ENCODE measurements at regions not wholly inside any gene's neighbourhood (a gene's known extent, or its start where the extent isn't known, plus 50 kb on each side); places are given as distances from the start of the nearest gene placed in this dataset.

DNA sequence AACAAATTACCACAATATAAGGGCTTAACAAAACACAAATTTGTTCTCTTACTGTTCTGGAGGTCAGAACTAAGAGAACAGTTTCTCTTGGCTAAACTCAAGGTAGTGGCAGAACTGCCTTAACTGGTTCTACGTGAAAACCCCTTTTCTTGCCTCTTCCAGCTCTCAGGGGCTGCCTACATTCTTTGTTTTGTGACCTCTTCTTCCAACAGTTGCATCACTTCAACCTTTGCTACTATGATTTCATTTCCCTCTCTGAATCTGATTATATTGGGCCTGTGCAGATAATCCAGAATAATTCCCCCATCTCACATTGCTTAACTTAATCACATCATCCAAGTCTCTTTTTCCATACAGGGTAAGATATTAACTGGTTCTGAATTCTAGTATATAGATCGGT is 624.6 kb downstream of the ZPLD1 start:
- H3K27ac ChIP-seq: no peak overlapping the region
- TF ChIP-seq ZFX (IDR thresholded peaks at IDR 0.05; ENCODE audit: borderline replicate concordance): no peak
- TF ChIP-seq, protein P1, sequence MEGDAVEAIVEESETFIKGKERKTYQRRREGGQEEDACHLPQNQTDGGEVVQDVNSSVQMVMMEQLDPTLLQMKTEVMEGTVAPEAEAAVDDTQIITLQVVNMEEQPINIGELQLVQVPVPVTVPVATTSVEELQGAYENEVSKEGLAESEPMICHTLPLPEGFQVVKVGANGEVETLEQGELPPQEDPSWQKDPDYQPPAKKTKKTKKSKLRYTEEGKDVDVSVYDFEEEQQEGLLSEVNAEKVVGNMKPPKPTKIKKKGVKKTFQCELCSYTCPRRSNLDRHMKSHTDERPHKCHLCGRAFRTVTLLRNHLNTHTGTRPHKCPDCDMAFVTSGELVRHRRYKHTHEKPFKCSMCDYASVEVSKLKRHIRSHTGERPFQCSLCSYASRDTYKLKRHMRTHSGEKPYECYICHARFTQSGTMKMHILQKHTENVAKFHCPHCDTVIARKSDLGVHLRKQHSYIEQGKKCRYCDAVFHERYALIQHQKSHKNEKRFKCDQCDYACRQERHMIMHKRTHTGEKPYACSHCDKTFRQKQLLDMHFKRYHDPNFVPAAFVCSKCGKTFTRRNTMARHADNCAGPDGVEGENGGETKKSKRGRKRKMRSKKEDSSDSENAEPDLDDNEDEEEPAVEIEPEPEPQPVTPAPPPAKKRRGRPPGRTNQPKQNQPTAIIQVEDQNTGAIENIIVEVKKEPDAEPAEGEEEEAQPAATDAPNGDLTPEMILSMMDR (IDR thresholded peaks at IDR 0.05): no peak

DNA sequence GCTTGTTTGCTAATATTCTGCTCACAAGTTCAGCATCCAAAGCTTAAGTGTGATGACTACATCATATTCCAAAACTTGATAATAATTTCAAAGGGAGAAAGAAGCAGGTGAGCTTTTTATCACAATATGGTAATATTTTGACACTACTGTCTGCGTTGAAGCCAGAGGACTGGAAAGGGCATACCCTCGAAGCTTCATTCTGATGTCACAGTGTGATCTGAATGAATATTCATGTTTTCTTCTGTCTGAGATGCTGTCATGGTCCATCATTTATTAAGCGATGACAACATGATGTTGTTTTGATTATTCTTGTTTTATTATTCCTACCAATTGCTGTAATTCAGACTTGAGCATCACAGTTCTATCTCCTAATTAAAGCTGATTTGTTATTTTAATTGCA is 625.4 kb downstream of the ZPLD1 start:
- H3K27ac ChIP-seq: no peak overlapping the region
- TF ChIP-seq ZFX (IDR thresholded peaks at IDR 0.05; ENCODE audit: borderline replicate concordance): no peak
- TF ChIP-seq, protein P1 (IDR thresholded peaks at IDR 0.05): no peak

GRCh38 chr3:103067963-103068362 is 633.1 kb downstream of the ZPLD1 start:
- H3K27ac ChIP-seq: no peak overlapping the region
- TF ChIP-seq, protein P1 (IDR thresholded peaks at IDR 0.05): no peak
- TF ChIP-seq ZFX (IDR thresholded peaks at IDR 0.05; ENCODE audit: borderline replicate concordance): no peak

- TF ChIP-seq, protein P1 (IDR thresholded peaks at IDR 0.05): no peak
- TF ChIP-seq ZFX (IDR thresholded peaks at IDR 0.05; ENCODE audit: borderline replicate concordance): no peak
- no peak overlapping the region for H3K27ac ChIP-seq
Measured at GRCh38 chr3:103075282-103075681, 640.5 kb downstream of the ZPLD1 start.

DNA sequence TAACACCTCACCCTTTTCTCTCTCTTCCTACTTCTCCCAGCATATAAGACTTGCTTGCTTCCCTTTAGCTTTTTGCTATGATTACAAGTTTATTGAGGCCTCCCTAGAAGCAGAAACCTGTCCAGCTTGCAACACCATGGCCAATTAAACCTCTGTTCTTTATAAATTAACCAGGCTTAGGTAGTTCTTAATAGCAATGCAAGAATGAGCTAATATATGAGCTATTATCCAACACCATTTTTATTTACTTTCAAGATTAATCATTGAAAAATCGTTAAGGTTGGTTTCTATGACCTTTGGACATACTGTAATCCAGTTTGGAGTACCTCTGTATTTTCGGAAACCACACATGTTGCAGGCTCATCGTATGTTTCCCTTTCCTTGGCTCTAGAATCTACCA is 643.1 kb downstream of the ZPLD1 start:
- no peak for TF ChIP-seq ZFX (IDR thresholded peaks at IDR 0.05; ENCODE audit: borderline replicate concordance)
- TF ChIP-seq, protein P1 (IDR thresholded peaks at IDR 0.05): no peak

DNA sequence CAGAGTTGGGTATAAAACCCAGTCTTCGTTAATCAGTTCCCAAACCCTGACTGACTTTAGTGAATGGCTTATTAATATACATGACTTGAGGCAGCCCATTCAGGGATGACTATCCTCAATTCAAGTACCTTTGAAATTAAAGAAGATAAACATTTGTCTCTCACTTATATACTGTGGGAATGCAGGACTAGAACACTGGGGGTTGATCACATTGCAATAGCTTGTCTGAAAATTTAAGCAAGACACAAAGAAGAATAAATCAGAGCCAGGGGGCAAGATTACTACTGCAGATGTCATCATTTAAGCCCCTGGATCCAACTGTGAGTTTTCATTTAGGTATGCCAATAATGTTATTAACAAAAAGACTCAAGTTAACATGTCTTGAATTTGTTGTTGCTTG is 647.7 kb downstream of the ZPLD1 start:
- TF ChIP-seq ZFX (IDR thresholded peaks at IDR 0.05; ENCODE audit: borderline replicate concordance): no peak
- TF ChIP-seq, protein P1 (IDR thresholded peaks at IDR 0.05): no peak
- H3K27ac ChIP-seq: no peak overlapping the region

More for the DNA sequence above, 643.1 kb downstream of the ZPLD1 start:
- no peak overlapping the region for H3K27ac ChIP-seq

DNA sequence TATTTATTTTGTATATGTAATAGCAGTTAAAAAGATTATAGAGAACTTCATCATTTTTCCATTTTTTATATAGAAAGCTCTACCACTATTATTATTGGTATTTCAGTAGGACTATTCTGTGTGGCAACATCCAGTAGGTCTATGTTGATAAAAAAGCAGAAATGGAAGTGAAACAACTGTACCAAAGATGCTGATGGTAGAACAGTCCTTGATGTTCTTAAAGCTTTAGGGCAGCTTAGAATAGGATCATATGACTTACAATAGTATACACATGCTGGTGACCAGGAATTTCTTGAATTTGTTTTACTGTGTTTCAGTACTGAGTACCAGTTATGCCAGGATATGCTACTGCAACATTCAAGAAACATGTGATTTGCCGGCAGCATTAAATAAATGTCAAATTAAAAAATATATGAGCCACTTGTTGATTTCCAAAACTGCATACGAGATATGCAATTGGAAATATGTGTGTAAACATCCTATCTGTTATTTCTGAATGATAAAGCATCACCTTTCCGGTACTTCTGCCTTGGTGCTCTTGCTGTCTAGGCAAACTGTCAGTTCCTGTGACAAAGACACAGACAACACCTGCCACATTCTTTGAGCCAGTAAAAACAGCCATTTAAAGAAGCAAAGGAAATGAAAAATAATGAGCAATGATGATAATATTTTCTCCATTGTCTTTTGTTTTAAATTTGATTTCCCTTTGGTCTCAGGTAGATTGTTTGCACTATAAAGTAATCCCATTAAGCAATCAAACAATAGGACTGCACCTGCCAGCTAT is 649.2 kb downstream of the ZPLD1 start:
- H3K27ac ChIP-seq: no peak overlapping the region
- TF ChIP-seq, protein P1 (IDR thresholded peaks at IDR 0.05): no peak
- no peak for TF ChIP-seq ZFX (IDR thresholded peaks at IDR 0.05; ENCODE audit: borderline replicate concordance)

Data from 22Rv1 (cell line).